Neural crest cell (in vitro differentiated cells): ENCODE measurements at regions not wholly inside any gene's neighbourhood (a gene's known extent, or its start where the extent isn't known, plus 50 kb on each side); places are given as distances from the start of the nearest gene placed in this dataset.
A peak's percentile ranks its signal among the peaks of the same experiment; 100 is the strongest.

ENCODE experiments used
- DNase-seq: peaks from one replicate; pipeline ENCODE4 v3.0.0; 2021; ENCODE audit warnings: low read depth, mixed read lengths, low spot score
- H3K27ac Mint-ChIP-seq: one replicate; pipeline ENCODE4 v1.8.0; 2021; ENCODE audit warnings: mild to moderate bottlenecking, mixed read lengths; ENCODE audit not compliant: unreplicated experiment
- H3K27me3 Mint-ChIP-seq: 2 replicates; pipeline ENCODE4 v1.8.0; 2021; ENCODE audit warnings: low read depth, mild to moderate bottlenecking, mixed read lengths
- H3K36me3 Mint-ChIP-seq: 2 replicates; pipeline ENCODE4 v1.8.0; 2021; ENCODE audit warnings: low read depth, mild to moderate bottlenecking, mixed read lengths
- H3K4me1 Mint-ChIP-seq: 2 replicates; pipeline ENCODE4 v1.8.0; 2021; ENCODE audit warnings: mixed read lengths
- H3K4me3 Mint-ChIP-seq: one replicate; pipeline ENCODE4 v1.8.0; 2021; ENCODE audit warnings: mild to moderate bottlenecking, mixed read lengths
- H3K9me3 Mint-ChIP-seq: 2 replicates; pipeline ENCODE4 v1.8.0; 2021; ENCODE audit warnings: mixed read lengths
- CTCF ChIP-seq: fragments of 200-600 bp; sonication (generic); conservative IDR thresholded peaks from 2 replicates; pipeline ENCODE4 v1.5.0; 2021; ENCODE audit warnings: antibody characterized with exemption, mild to moderate bottlenecking

GRCh38 chr16:79899316-79899715, 298.8 kb upstream of the MAF start:
- peaks cover 2% of the 10 kb centered on the region for H3K9me3 Mint-ChIP-seq

GRCh38 chr16:79898703-79899102, 298.2 kb upstream of the MAF start:
- no peak overlapping the region for H3K27ac Mint-ChIP-seq
- H3K4me1 Mint-ChIP-seq, result peaks cover 8% of the 10 kb centered on the region
- DNase-seq, result no peak
- no peak overlapping the region for H3K4me3 Mint-ChIP-seq
- H3K27me3 Mint-ChIP-seq, result no peaks in the 10 kb centered on the region
- H3K36me3 Mint-ChIP-seq, result no peaks in the 10 kb centered on the region
- no peak for TF ChIP-seq CTCF
- peaks cover 2% of the 10 kb centered on the region for H3K9me3 Mint-ChIP-seq

More at GRCh38 chr16:79899316-79899715, 298.8 kb upstream of the MAF start:
- Mint-ChIP-seq H3K27ac (peak overlapping the region; percentile 43), H3K36me3 (no peaks in the 10 kb centered on the region), H3K27me3 (no peaks in the 10 kb centered on the region), H3K4me3 (no peak overlapping the region), H3K4me1 (peaks cover 8% of the 10 kb centered on the region)
- DNase-seq, result no peak
- TF ChIP-seq CTCF, result no peak

- no peak for TF ChIP-seq CTCF
- H3K36me3 Mint-ChIP-seq, result no peaks in the 10 kb centered on the region
- no peak for DNase-seq
- no peak overlapping the region for H3K4me3 Mint-ChIP-seq
- no peak overlapping the region for H3K27ac Mint-ChIP-seq
- peaks cover 8% of the 10 kb centered on the region for H3K4me1 Mint-ChIP-seq
- H3K27me3 Mint-ChIP-seq, result no peaks in the 10 kb centered on the region
- peaks cover 2% of the 10 kb centered on the region for H3K9me3 Mint-ChIP-seq
Measured at GRCh38 chr16:79897453-79898146, 297.1 kb upstream of the MAF start.

- no peak for DNase-seq
- Mint-ChIP-seq H3K4me3 (no peak overlapping the region), H3K36me3 (no peaks in the 10 kb centered on the region), H3K27me3 (no peaks in the 10 kb centered on the region), H3K9me3 (peaks cover 2% of the 10 kb centered on the region), H3K4me1 (peaks cover 8% of the 10 kb centered on the region), H3K27ac (no peak overlapping the region)
- no peak for TF ChIP-seq CTCF
Measured at GRCh38 chr16:79897104-79897452, 296.5 kb upstream of the MAF start.

- Mint-ChIP-seq H3K36me3 (no peaks in the 10 kb centered on the region), H3K27me3 (no peaks in the 10 kb centered on the region), H3K4me3 (no peak overlapping the region), H3K27ac (no peak overlapping the region), H3K4me1 (peaks cover 8% of the 10 kb centered on the region), H3K9me3 (no peaks in the 10 kb centered on the region)
- TF ChIP-seq CTCF, result no peak
- DNase-seq, result no peak
Measured at GRCh38 chr16:79895917-79896203, 295.3 kb upstream of the MAF start.
